RWPE1 (cell line): ENCODE measurements at regions not wholly inside any gene's neighbourhood (a gene's known extent, or its start where the extent isn't known, plus 50 kb on each side); places are given as distances from the start of the nearest gene placed in this dataset.

Experiments
- CTCF ChIA-PET: fragments of 350-600 bp; sonication (Branson Sonifier 250); formaldehyde crosslinking; extraction: SDS; loops from one replicate; lab custom pipeline; 2021; lab: Yijun Ruan, JAX
- POLR2A ChIA-PET: fragments of 400-600 bp; formaldehyde crosslinking; extraction: SDS; loops from one replicate; lab custom pipeline; 2020; ENCODE audit warnings: antibody characterized with exemption; ENCODE audit not compliant: low non-redundant PET; lab: Yijun Ruan, JAX
- DNase-seq: peaks from one replicate; pipeline ENCODE4 v3.0.0; 2012; ENCODE audit warnings: low spot score
- H3K27ac ChIP-seq: fragments of 450-650 bp; 2 replicates; pipeline ENCODE4 v1.5.1; 2017
- TF ChIP-seq, protein P1 (sequence below): fragments of 450-650 bp; conservative IDR thresholded peaks from 2 replicates; pipeline ENCODE4 v1.5.1; 2017; ENCODE audit warnings: low read depth, mild to moderate bottlenecking

DNA sequence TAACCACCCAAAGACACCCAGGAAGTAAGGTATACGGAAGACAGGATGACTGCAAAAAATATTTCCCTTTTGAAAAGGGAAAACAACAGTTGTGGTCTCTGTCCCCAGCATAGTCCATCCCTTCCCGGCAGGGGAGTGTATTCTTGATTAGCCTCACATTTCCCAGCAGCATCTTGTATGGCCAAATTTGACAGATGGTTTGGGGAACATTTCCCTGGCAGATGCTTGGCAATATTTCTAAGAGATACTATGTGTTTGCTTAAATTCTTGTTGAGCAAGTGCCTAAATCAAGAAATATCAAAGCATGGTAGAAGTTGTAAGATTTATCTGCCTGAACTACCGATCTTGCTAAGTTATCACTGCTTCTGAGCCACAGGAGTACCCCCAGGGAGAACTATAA lies 56.9 kb upstream of the TPK1 start:
- ChIA-PET CTCF (no interaction called here), POLR2A (no interaction called here)
- no peak overlapping the region for H3K27ac ChIP-seq
- TF ChIP-seq, protein P1, sequence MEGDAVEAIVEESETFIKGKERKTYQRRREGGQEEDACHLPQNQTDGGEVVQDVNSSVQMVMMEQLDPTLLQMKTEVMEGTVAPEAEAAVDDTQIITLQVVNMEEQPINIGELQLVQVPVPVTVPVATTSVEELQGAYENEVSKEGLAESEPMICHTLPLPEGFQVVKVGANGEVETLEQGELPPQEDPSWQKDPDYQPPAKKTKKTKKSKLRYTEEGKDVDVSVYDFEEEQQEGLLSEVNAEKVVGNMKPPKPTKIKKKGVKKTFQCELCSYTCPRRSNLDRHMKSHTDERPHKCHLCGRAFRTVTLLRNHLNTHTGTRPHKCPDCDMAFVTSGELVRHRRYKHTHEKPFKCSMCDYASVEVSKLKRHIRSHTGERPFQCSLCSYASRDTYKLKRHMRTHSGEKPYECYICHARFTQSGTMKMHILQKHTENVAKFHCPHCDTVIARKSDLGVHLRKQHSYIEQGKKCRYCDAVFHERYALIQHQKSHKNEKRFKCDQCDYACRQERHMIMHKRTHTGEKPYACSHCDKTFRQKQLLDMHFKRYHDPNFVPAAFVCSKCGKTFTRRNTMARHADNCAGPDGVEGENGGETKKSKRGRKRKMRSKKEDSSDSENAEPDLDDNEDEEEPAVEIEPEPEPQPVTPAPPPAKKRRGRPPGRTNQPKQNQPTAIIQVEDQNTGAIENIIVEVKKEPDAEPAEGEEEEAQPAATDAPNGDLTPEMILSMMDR: no peak
- DNase-seq: no peak
